ENCODE measurements at regions not wholly inside any gene's neighbourhood (a gene's known extent, or its start where the extent isn't known, plus 50 kb on each side); places are given as distances from the start of the nearest gene placed in this dataset.

DNA sequence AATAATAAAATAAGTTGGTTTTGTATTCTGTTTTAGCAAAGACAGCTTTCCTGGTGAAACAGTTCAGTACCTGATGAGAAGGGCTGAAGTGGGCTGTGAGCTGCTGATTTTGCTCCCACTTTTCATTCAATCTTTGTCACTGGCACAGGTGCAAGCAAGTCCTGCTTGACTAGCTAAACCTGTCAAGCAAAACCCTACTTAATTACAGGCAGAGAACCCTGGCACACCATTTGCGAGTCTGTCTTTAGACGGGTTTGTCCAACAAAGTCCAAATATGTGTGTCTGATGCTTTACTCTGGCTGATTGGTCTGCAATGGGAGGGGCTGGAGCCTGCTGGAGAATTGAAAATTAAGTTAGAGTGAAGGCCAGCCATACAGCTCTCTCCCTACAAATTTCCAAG lies 267.2 kb downstream of the EPHA4 start:
- TF ChIP-seq, protein P1, sequence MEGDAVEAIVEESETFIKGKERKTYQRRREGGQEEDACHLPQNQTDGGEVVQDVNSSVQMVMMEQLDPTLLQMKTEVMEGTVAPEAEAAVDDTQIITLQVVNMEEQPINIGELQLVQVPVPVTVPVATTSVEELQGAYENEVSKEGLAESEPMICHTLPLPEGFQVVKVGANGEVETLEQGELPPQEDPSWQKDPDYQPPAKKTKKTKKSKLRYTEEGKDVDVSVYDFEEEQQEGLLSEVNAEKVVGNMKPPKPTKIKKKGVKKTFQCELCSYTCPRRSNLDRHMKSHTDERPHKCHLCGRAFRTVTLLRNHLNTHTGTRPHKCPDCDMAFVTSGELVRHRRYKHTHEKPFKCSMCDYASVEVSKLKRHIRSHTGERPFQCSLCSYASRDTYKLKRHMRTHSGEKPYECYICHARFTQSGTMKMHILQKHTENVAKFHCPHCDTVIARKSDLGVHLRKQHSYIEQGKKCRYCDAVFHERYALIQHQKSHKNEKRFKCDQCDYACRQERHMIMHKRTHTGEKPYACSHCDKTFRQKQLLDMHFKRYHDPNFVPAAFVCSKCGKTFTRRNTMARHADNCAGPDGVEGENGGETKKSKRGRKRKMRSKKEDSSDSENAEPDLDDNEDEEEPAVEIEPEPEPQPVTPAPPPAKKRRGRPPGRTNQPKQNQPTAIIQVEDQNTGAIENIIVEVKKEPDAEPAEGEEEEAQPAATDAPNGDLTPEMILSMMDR (IDR thresholded peaks at IDR 0.05; ENCODE audit: low read depth, low read length, poor library complexity, severe bottlenecking): no peak
- no peak for TF ChIP-seq EZH2phosphoT487 (IDR thresholded peaks at IDR 0.05; ENCODE audit: borderline replicate concordance, low read length)
